Hepatocyte (in vitro differentiated cells): ENCODE measurements at regions not wholly inside any gene's neighbourhood (a gene's known extent, or its start where the extent isn't known, plus 50 kb on each side); places are given as distances from the start of the nearest gene placed in this dataset.
"Not testable (repeated sequence)": the region's sequence is repeated elsewhere in the genome, so short reads cannot be mapped to it uniquely, and the experiment has no call there.

Source experiments
- DNase-seq: peaks from one replicate; pipeline ENCODE4 v3.0.0-alpha.2; 2016; ENCODE audit warnings: low spot score
- H2AFZ ChIP-seq: fragments of 200-600 bp; sonication (generic); 2 replicates; pipeline ENCODE4 v1.6.0; 2016; ENCODE audit warnings: antibody characterized with exemption, mild to moderate bottlenecking
- H3K27ac ChIP-seq: fragments of 200-600 bp; sonication (generic); 2 replicates; pipeline ENCODE4 v1.5.1; 2016; ENCODE audit warnings: mild to moderate bottlenecking
- H3K27me3 ChIP-seq: fragments of 200-600 bp; sonication (generic); 2 replicates; pipeline ENCODE4 v1.6.1; 2016
- H3K36me3 ChIP-seq: fragments of 200-600 bp; sonication (generic); replicated peaks from 2 replicates; pipeline ENCODE4 v1.5.1; 2016; ENCODE audit warnings: low read depth; ENCODE audit not compliant: insufficient read depth
- H3K4me1 ChIP-seq: fragments of 200-600 bp; sonication (generic); 2 replicates; pipeline ENCODE4 v1.5.1; 2016; ENCODE audit warnings: mild to moderate bottlenecking, moderate library complexity; ENCODE audit not compliant: insufficient read depth
- H3K4me2 ChIP-seq: fragments of 200-600 bp; sonication (generic); 2 replicates; pipeline ENCODE4 v1.6.0; 2016
- H3K4me3 ChIP-seq: fragments of 200-600 bp; sonication (generic); 2 replicates; pipeline ENCODE4 v1.5.1; 2016; ENCODE audit warnings: mild to moderate bottlenecking
- H3K79me2 ChIP-seq: fragments of 200-600 bp; sonication (generic); 2 replicates; pipeline ENCODE4 v1.6.0; 2017; ENCODE audit warnings: mild to moderate bottlenecking
- H3K9me2 ChIP-seq: fragments of 200-600 bp; sonication (generic); replicated peaks from 2 replicates; pipeline ENCODE4 v1.6.0; 2017; ENCODE audit warnings: mild to moderate bottlenecking; ENCODE audit not compliant: insufficient read depth
- H3K9me3 ChIP-seq: fragments of 200-600 bp; sonication (generic); 2 replicates; pipeline ENCODE4 v1.5.1; 2016; ENCODE audit warnings: low read depth, mild to moderate bottlenecking
- H4K20me1 ChIP-seq: fragments of 200-600 bp; sonication (generic); 2 replicates; pipeline ENCODE4 v1.6.0; 2016; ENCODE audit warnings: mild to moderate bottlenecking; ENCODE audit not compliant: insufficient read depth, poor library complexity, severe bottlenecking
- CTCF ChIP-seq: fragments of 200-600 bp; sonication (generic); IDR thresholded peaks from 2 replicates; pipeline ENCODE4 v1.5.1; 2016; ENCODE audit warnings: antibody characterized with exemption, mild to moderate bottlenecking; ENCODE audit not compliant: poor library complexity
- EZH2 ChIP-seq: fragments of 200-600 bp; sonication (generic); IDR thresholded peaks from 2 replicates; pipeline ENCODE4 v1.6.1; 2016; ENCODE audit warnings: antibody characterized with exemption, mild to moderate bottlenecking, borderline replicate concordance
- EZH2phosphoT487 ChIP-seq: fragments of 200-600 bp; sonication (generic); IDR thresholded peaks from one replicate; pipeline ENCODE4 v1.6.1; 2018; ENCODE audit warnings: antibody characterized with exemption, mild to moderate bottlenecking, low read depth, moderate library complexity; ENCODE audit not compliant: unreplicated experiment, severe bottlenecking
- WGBS: methylation state at CpG from one replicate; pipeline ENCODE4 v1.1.6; 2016; ENCODE audit warnings: low lambda C conversion rate; ENCODE audit errors: missing lambda C conversion rate; 5-methylcytosine and 5-hydroxymethylcytosine counted together

DNA sequence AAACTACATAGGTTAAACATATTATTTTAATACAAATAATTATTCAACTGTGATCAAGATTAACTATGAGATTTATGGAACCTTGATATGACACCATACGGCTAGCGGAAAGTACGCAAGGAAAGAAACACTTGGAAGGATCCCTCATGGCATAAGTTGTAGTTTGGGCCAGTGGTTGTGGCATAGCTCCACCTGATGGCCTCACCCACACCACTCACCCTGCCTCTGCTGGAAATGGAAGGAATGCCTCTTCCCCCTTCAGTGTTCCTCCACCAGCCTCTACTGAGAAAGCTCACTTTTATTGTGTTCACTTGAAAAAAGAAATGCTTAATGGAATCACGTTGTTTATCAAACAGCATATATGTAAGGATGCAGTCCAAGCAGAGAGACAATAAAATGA lies 86.4 kb downstream of the BMP15 start:
- no peaks in the 10 kb centered on the region for H3K9me3 ChIP-seq
- H4K20me1 ChIP-seq: no peaks in the 10 kb centered on the region
- no peaks in the 10 kb centered on the region for H3K27me3 ChIP-seq
- WGBS: 85% methylated on average over 4 of the region's 4 CpGs
- no peak for DNase-seq
- H3K4me3 ChIP-seq: no peak overlapping the region
- H3K4me2 ChIP-seq: no peak overlapping the region
- TF ChIP-seq EZH2 (no peak), EZH2phosphoT487 (no peak), CTCF (no peak)
- H3K4me1 ChIP-seq: no peaks in the 10 kb centered on the region
- no peaks in the 10 kb centered on the region for H3K79me2 ChIP-seq
- H3K9me2 ChIP-seq: no peaks in the 10 kb centered on the region
- no peak overlapping the region for H2AFZ ChIP-seq
- H3K36me3 ChIP-seq: no peaks in the 10 kb centered on the region
- H3K27ac ChIP-seq: no peak overlapping the region

DNA sequence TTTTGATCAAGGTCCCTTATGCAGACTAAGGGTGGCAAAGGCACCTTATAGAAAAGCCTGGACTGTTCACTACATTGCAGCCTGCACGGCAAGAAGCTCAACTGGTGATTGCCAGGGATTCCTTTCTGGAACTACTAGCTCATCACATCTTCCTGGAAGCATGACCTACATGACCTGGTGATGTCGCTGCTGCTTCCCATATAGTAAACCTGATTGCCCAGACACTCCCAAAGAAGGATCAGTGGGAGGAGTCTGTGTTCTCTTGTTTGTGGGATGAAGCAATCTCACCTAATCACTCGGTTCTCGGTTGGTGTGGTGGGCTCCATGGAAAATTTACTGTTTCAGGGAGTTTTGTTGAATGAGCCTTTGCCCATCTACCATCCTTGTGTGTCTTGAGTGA lies 89.8 kb downstream of the BMP15 start:
- not testable (repeated sequence) for H3K4me2 ChIP-seq, DNase-seq, H3K79me2 ChIP-seq, H3K36me3 ChIP-seq, H3K4me1 ChIP-seq, H3K9me3 ChIP-seq, H4K20me1 ChIP-seq, H2AFZ ChIP-seq, H3K9me2 ChIP-seq, H3K4me3 ChIP-seq, H3K27ac ChIP-seq, H3K27me3 ChIP-seq
- 66% methylated on average over 4 of the region's 4 CpGs for WGBS

- 68% methylated on average over 11 of the region's 11 CpGs for WGBS
- H2AFZ ChIP-seq, H3K27ac ChIP-seq, H3K36me3 ChIP-seq, H4K20me1 ChIP-seq, H3K4me1 ChIP-seq, H3K27me3 ChIP-seq, H3K9me3 ChIP-seq, H3K4me2 ChIP-seq, DNase-seq, H3K79me2 ChIP-seq, H3K4me3 ChIP-seq, H3K9me2 ChIP-seq: not testable (repeated sequence)
Measured at GRCh38 chrX:51001733-51002632, 91.4 kb downstream of the BMP15 start.

DNA sequence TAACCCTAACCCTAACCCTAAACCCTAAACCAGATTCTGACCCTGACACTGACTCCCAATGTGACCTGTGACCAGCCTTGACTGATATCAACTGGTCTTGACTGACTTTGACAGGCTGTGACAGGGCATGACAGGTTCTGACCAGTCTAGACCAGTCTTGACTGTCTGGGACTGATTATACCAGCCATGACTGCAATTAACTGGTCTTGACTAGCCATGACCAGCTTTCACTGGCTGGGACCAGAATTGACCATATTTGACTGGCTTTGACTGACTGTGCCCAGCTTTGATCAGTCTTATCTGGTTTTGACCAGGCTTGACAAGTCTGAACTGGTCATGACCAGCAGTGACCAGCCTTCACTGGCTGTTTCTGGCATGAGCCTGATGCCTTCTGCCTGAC lies 95.5 kb downstream of the BMP15 start:
- Histone ChIP-seq H3K9me2 (no peaks in the 10 kb centered on the region), H3K4me1 (no peaks in the 10 kb centered on the region), H3K9me3 (no peaks in the 10 kb centered on the region), H2AFZ (no peak overlapping the region), H3K4me3 (no peak overlapping the region), H3K79me2 (no peaks in the 10 kb centered on the region), H3K36me3 (no peaks in the 10 kb centered on the region), H3K27ac (no peak overlapping the region), H3K4me2 (no peak overlapping the region), H3K27me3 (no peaks in the 10 kb centered on the region), H4K20me1 (no peaks in the 10 kb centered on the region)
- no peak for TF ChIP-seq EZH2
- TF ChIP-seq EZH2phosphoT487: no peak
- TF ChIP-seq CTCF: no peak
- DNase-seq: no peak
